ENCODE measurements at regions not wholly inside any gene's neighbourhood (a gene's known extent, or its start where the extent isn't known, plus 50 kb on each side); places are given as distances from the start of the nearest gene placed in this dataset.
"Not testable (repeated sequence)": the region's sequence is repeated elsewhere in the genome, so short reads cannot be mapped to it uniquely, and the experiment has no call there.

- no peak for DNase-seq
Observed at GRCh38 chr5:167936022-167936421, 355.4 kb upstream of the WWC1 start.

GRCh38 chr5:167936944-167937634 lies 354.4 kb upstream of the WWC1 start:
- Histone ChIP-seq H3K4me3 (no peak overlapping the region), H3K4me1 (no peaks in the 10 kb centered on the region), H3K27ac (no peak overlapping the region), H3K27me3 (no peaks in the 10 kb centered on the region), H3K9me3 (replicated peaks) (no peaks in the 10 kb centered on the region), H3K36me3 (no peaks in the 10 kb centered on the region)
- no peak for DNase-seq

More at GRCh38 chr5:167936022-167936421, 355.4 kb upstream of the WWC1 start:
- Histone ChIP-seq H3K4me3 (no peak overlapping the region), H3K36me3 (no peaks in the 10 kb centered on the region), H3K9me3 (replicated peaks) (no peaks in the 10 kb centered on the region), H3K4me1 (no peaks in the 10 kb centered on the region), H3K27me3 (no peaks in the 10 kb centered on the region), H3K27ac (no peak overlapping the region)

- H3K27me3 ChIP-seq = no peaks in the 10 kb centered on the region
- H3K27ac ChIP-seq = no peak overlapping the region
- no peaks in the 10 kb centered on the region for H3K36me3 ChIP-seq
- no peaks in the 10 kb centered on the region for H3K9me3 ChIP-seq (replicated peaks)
- no peaks in the 10 kb centered on the region for H3K4me1 ChIP-seq
- no peak overlapping the region for H3K4me3 ChIP-seq
- no peak for DNase-seq
Observed at GRCh38 chr5:167937635-167937998, 353.8 kb upstream of the WWC1 start.

GRCh38 chr5:167939686-167940085 lies 351.8 kb upstream of the WWC1 start:
- H3K4me3 ChIP-seq = no peak overlapping the region
- H3K36me3 ChIP-seq = no peaks in the 10 kb centered on the region
- DNase-seq = no peak
- no peak overlapping the region for H3K27ac ChIP-seq
- no peaks in the 10 kb centered on the region for H3K9me3 ChIP-seq (replicated peaks)
- no peaks in the 10 kb centered on the region for H3K27me3 ChIP-seq
- H3K4me1 ChIP-seq = peaks cover 11% of the 10 kb centered on the region

- no peak overlapping the region for H3K4me3 ChIP-seq
- H3K27ac ChIP-seq = no peak overlapping the region
- no peaks in the 10 kb centered on the region for H3K36me3 ChIP-seq
- H3K9me3 ChIP-seq (replicated peaks) = no peaks in the 10 kb centered on the region
- H3K27me3 ChIP-seq = no peaks in the 10 kb centered on the region
- H3K4me1 ChIP-seq = peaks cover 20% of the 10 kb centered on the region
- no peak for DNase-seq
Observed at GRCh38 chr5:167940911-167941310, 350.5 kb upstream of the WWC1 start.

GRCh38 chr5:167941556-167941955 lies 349.9 kb upstream of the WWC1 start:
- DNase-seq, H3K27ac ChIP-seq: not testable (repeated sequence)

GRCh38 chr5:167943343-167943742 lies 348.1 kb upstream of the WWC1 start:
- Histone ChIP-seq H3K27ac (no peak overlapping the region), H3K4me1 (peaks cover 22% of the 10 kb centered on the region)
- no peak for DNase-seq

More at GRCh38 chr5:167941556-167941955, 349.9 kb upstream of the WWC1 start:
- H3K27me3 ChIP-seq; H3K36me3 ChIP-seq; H3K4me3 ChIP-seq; H3K9me3 ChIP-seq (replicated peaks): not testable (repeated sequence)
- H3K4me1 ChIP-seq = peaks cover 22% of the 10 kb centered on the region

GRCh38 chr5:167944121-167944852 lies 347.2 kb upstream of the WWC1 start:
- H3K27ac ChIP-seq = peak overlapping the region; percentile 48; the same call in 1 of the 2 replicates

More at GRCh38 chr5:167943343-167943742, 348.1 kb upstream of the WWC1 start:
- H3K9me3 ChIP-seq (replicated peaks) = no peaks in the 10 kb centered on the region
- no peaks in the 10 kb centered on the region for H3K36me3 ChIP-seq
- no peaks in the 10 kb centered on the region for H3K27me3 ChIP-seq
- no peak overlapping the region for H3K4me3 ChIP-seq

GRCh38 chr5:167945542-167946384 lies 345.7 kb upstream of the WWC1 start:
- H3K27ac ChIP-seq = peak overlapping the region; percentile 48
- peak; percentile 6 to 16 for DNase-seq
- no peak overlapping the region; the same call in 1 of the 2 replicates for H3K4me3 ChIP-seq
- H3K4me1 ChIP-seq = peaks cover 43% of the 10 kb centered on the region
- no peaks in the 10 kb centered on the region for H3K36me3 ChIP-seq
- no peaks in the 10 kb centered on the region for H3K27me3 ChIP-seq
- H3K9me3 ChIP-seq (replicated peaks) = no peaks in the 10 kb centered on the region

More at GRCh38 chr5:167944121-167944852, 347.2 kb upstream of the WWC1 start:
- Histone ChIP-seq H3K4me3 (no peak overlapping the region), H3K4me1 (peaks cover 28% of the 10 kb centered on the region), H3K36me3 (no peaks in the 10 kb centered on the region), H3K9me3 (replicated peaks) (no peaks in the 10 kb centered on the region), H3K27me3 (no peaks in the 10 kb centered on the region)
- peak; percentile 35 to 61 for DNase-seq

GRCh38 chr5:167947306-167947705 lies 344.1 kb upstream of the WWC1 start:
- H3K4me1 ChIP-seq = peaks cover 46% of the 10 kb centered on the region
- no peaks in the 10 kb centered on the region for H3K36me3 ChIP-seq
- H3K27ac ChIP-seq = no peak overlapping the region
- no peak overlapping the region for H3K4me3 ChIP-seq
- DNase-seq = no peak
- no peaks in the 10 kb centered on the region for H3K27me3 ChIP-seq
- H3K9me3 ChIP-seq (replicated peaks) = no peaks in the 10 kb centered on the region

- no peak overlapping the region for H3K4me3 ChIP-seq
- no peak overlapping the region for H3K27ac ChIP-seq
- no peaks in the 10 kb centered on the region for H3K9me3 ChIP-seq (replicated peaks)
- H3K4me1 ChIP-seq = peaks cover 46% of the 10 kb centered on the region
- H3K27me3 ChIP-seq = no peaks in the 10 kb centered on the region
- no peak for DNase-seq
- H3K36me3 ChIP-seq = no peaks in the 10 kb centered on the region
Observed at GRCh38 chr5:167948251-167948650, 343.2 kb upstream of the WWC1 start.

GRCh38 chr5:167949435-167949834 lies 342.0 kb upstream of the WWC1 start:
- peaks cover 37% of the 10 kb centered on the region for H3K4me1 ChIP-seq
- no peak overlapping the region for H3K27ac ChIP-seq
- no peaks in the 10 kb centered on the region for H3K27me3 ChIP-seq
- H3K4me3 ChIP-seq = no peak overlapping the region
- H3K9me3 ChIP-seq (replicated peaks) = no peaks in the 10 kb centered on the region
- no peaks in the 10 kb centered on the region for H3K36me3 ChIP-seq
- no peak for DNase-seq

- H3K36me3 ChIP-seq = no peaks in the 10 kb centered on the region
- no peak overlapping the region; the same call in 1 of the 2 replicates for H3K27ac ChIP-seq
- no peaks in the 10 kb centered on the region for H3K27me3 ChIP-seq
- peak; percentile 63 to 75 for DNase-seq
- H3K4me3 ChIP-seq = no peak overlapping the region
- H3K9me3 ChIP-seq (replicated peaks) = no peaks in the 10 kb centered on the region
- H3K4me1 ChIP-seq = peaks cover 30% of the 10 kb centered on the region
Observed at GRCh38 chr5:167950126-167950721, 341.2 kb upstream of the WWC1 start.

GRCh38 chr5:167951116-167951515 lies 340.3 kb upstream of the WWC1 start:
- Histone ChIP-seq H3K27ac (no peak overlapping the region), H3K4me3 (no peak overlapping the region), H3K4me1 (peaks cover 24% of the 10 kb centered on the region), H3K27me3 (no peaks in the 10 kb centered on the region), H3K36me3 (no peaks in the 10 kb centered on the region), H3K9me3 (replicated peaks) (no peaks in the 10 kb centered on the region)
- no peak for DNase-seq
